ENCODE measurements at regions not wholly inside any gene's neighbourhood (a gene's known extent, or its start where the extent isn't known, plus 50 kb on each side); places are given as distances from the start of the nearest gene placed in this dataset.

- no peak for DNase-seq
Observed at GRCh38 chr1:5563861-5564577, 428.2 kb downstream of the NPHP4 start.

- DNase-seq, result no peak
Observed at GRCh38 chr1:5562769-5563168, 429.5 kb downstream of the NPHP4 start.

- DNase-seq, result no peak
Observed at GRCh38 chr1:5562331-5562730, 429.9 kb downstream of the NPHP4 start.

- DNase-seq, result no peak
Observed at GRCh38 chr1:5559078-5559477, 433.1 kb downstream of the NPHP4 start.

GRCh38 chr1:5555853-5556252, 436.4 kb downstream of the NPHP4 start:
- no peak for DNase-seq

GRCh38 chr1:5554784-5555183, 437.4 kb downstream of the NPHP4 start:
- DNase-seq, result no peak

- DNase-seq, result no peak
Observed at GRCh38 chr1:5554111-5554510, 438.1 kb downstream of the NPHP4 start.

- no peak for DNase-seq
Observed at GRCh38 chr1:5552787-5553484, 439.3 kb downstream of the NPHP4 start.

- DNase-seq, result peak; percentile 89
Observed at GRCh38 chr1:5551274-5551975, 440.8 kb downstream of the NPHP4 start.

GRCh38 chr1:5548266-5548665, 444.0 kb downstream of the NPHP4 start:
- no peak for DNase-seq

- no peak for DNase-seq
Observed at GRCh38 chr1:5543235-5543634, 449.0 kb downstream of the NPHP4 start.

- no peak for DNase-seq
Observed at GRCh38 chr1:5532811-5533210, 459.4 kb downstream of the NPHP4 start.

GRCh38 chr1:5526822-5527551, 465.2 kb downstream of the NPHP4 start:
- no peak for DNase-seq

- DNase-seq, result no peak
Observed at GRCh38 chr1:5526385-5526750, 465.9 kb downstream of the NPHP4 start.

- DNase-seq, result no peak
Observed at GRCh38 chr1:5525597-5526384, 466.4 kb downstream of the NPHP4 start.

- DNase-seq, result no peak
Observed at GRCh38 chr1:5522531-5523145, 469.6 kb downstream of the NPHP4 start.

GRCh38 chr1:5519366-5520135, 472.7 kb downstream of the NPHP4 start:
- DNase-seq, result no peak

GRCh38 chr1:5516756-5517155, 475.5 kb downstream of the NPHP4 start:
- no peak for DNase-seq

GRCh38 chr1:5515501-5515900, 476.7 kb downstream of the NPHP4 start:
- no peak for DNase-seq

GRCh38 chr1:5514527-5515183, 477.6 kb downstream of the NPHP4 start:
- peak; percentile 84 for DNase-seq
